Activated naive CD8-positive, alpha-beta T cell treated with anti-CD3 and anti-CD28 coated beads, Interleukin-2, amount 50 U/mL, for 24 hours (primary cell): ENCODE measurements at regions not wholly inside any gene's neighbourhood (a gene's known extent, or its start where the extent isn't known, plus 50 kb on each side); places are given as distances from the start of the nearest gene placed in this dataset.

Experiments used
- ATAC-seq: fragments of 150-1000 bp; cut with Tn5 transposase; one replicate; pipeline ENCODE4 v1.10.0; 2021
- DNase-seq: peaks from one replicate; pipeline ENCODE4 v3.0.0; 2021
- H3K27ac Mint-ChIP-seq: one replicate; pipeline ENCODE4 v1.8.0; 2021; ENCODE audit warnings: mild to moderate bottlenecking, mixed read lengths
- H3K27me3 Mint-ChIP-seq: one replicate; pipeline ENCODE4 v1.8.0; 2021; ENCODE audit warnings: mixed read lengths
- H3K36me3 Mint-ChIP-seq: one replicate; pipeline ENCODE4 v1.8.0; 2021; ENCODE audit warnings: low read depth, mixed read lengths
- H3K4me1 Mint-ChIP-seq: one replicate; pipeline ENCODE4 v1.8.0; 2021; ENCODE audit warnings: mixed read lengths
- H3K4me3 Mint-ChIP-seq: one replicate; pipeline ENCODE4 v1.8.0; 2021; ENCODE audit warnings: mild to moderate bottlenecking, moderate library complexity, mixed read lengths
- H3K9me3 Mint-ChIP-seq: one replicate; pipeline ENCODE4 v1.8.0; 2021; ENCODE audit warnings: mixed read lengths

GRCh38 chr10:80860719-80861118 lies 323.0 kb downstream of the SH2D4B start:
- DNase-seq (no peak), ATAC-seq (no peak)
- Mint-ChIP-seq H3K27me3 (peaks cover 1% of the 10 kb centered on the region), H3K4me1 (no peaks in the 10 kb centered on the region), H3K36me3 (no peaks in the 10 kb centered on the region), H3K4me3 (no peak overlapping the region), H3K27ac (no peak overlapping the region), H3K9me3 (no peaks in the 10 kb centered on the region)

GRCh38 chr10:80861882-80862281 lies 324.2 kb downstream of the SH2D4B start:
- no peak overlapping the region for H3K27ac Mint-ChIP-seq
- H3K4me3 Mint-ChIP-seq = no peak overlapping the region
- H3K9me3 Mint-ChIP-seq = no peaks in the 10 kb centered on the region
- ATAC-seq (no peak), DNase-seq (no peak)
- H3K4me1 Mint-ChIP-seq = no peaks in the 10 kb centered on the region
- H3K36me3 Mint-ChIP-seq = no peaks in the 10 kb centered on the region
- H3K27me3 Mint-ChIP-seq = peaks cover 7% of the 10 kb centered on the region

- H3K4me3 Mint-ChIP-seq = no peak overlapping the region
- peaks cover 9% of the 10 kb centered on the region for H3K27me3 Mint-ChIP-seq
- H3K27ac Mint-ChIP-seq = no peak overlapping the region
- H3K9me3 Mint-ChIP-seq = peaks cover 20% of the 10 kb centered on the region
- no peaks in the 10 kb centered on the region for H3K4me1 Mint-ChIP-seq
- ATAC-seq (no peak), DNase-seq (no peak)
- H3K36me3 Mint-ChIP-seq = no peaks in the 10 kb centered on the region
These were observed 332.6 kb downstream of the SH2D4B start for GRCh38 chr10:80870282-80870681.

GRCh38 chr10:80871083-80871482 lies 333.4 kb downstream of the SH2D4B start:
- no peak for ATAC-seq
- Mint-ChIP-seq H3K9me3 (peaks cover 20% of the 10 kb centered on the region), H3K4me1 (no peaks in the 10 kb centered on the region), H3K27ac (no peak overlapping the region), H3K4me3 (no peak overlapping the region), H3K27me3 (peaks cover 6% of the 10 kb centered on the region), H3K36me3 (no peaks in the 10 kb centered on the region)
- DNase-seq = no peak

GRCh38 chr10:80878330-80878729 lies 340.6 kb downstream of the SH2D4B start:
- no peaks in the 10 kb centered on the region for H3K36me3 Mint-ChIP-seq
- no peak overlapping the region for H3K27ac Mint-ChIP-seq
- no peak overlapping the region for H3K4me3 Mint-ChIP-seq
- DNase-seq (no peak), ATAC-seq (no peak)
- H3K4me1 Mint-ChIP-seq = no peaks in the 10 kb centered on the region
- H3K9me3 Mint-ChIP-seq = no peaks in the 10 kb centered on the region
- H3K27me3 Mint-ChIP-seq = peaks cover 11% of the 10 kb centered on the region

GRCh38 chr10:80890146-80890545 lies 352.4 kb downstream of the SH2D4B start:
- Mint-ChIP-seq H3K4me3 (no peak overlapping the region), H3K27ac (no peak overlapping the region), H3K27me3 (no peaks in the 10 kb centered on the region), H3K4me1 (no peaks in the 10 kb centered on the region), H3K9me3 (peaks cover 5% of the 10 kb centered on the region), H3K36me3 (no peaks in the 10 kb centered on the region)
- DNase-seq (no peak), ATAC-seq (no peak)

GRCh38 chr10:80893256-80893655 lies 355.6 kb downstream of the SH2D4B start:
- DNase-seq (no peak), ATAC-seq (no peak)
- H3K36me3 Mint-ChIP-seq = no peaks in the 10 kb centered on the region
- H3K4me3 Mint-ChIP-seq = no peak overlapping the region
- no peaks in the 10 kb centered on the region for H3K4me1 Mint-ChIP-seq
- no peaks in the 10 kb centered on the region for H3K9me3 Mint-ChIP-seq
- peaks cover 1% of the 10 kb centered on the region for H3K27me3 Mint-ChIP-seq
- H3K27ac Mint-ChIP-seq = no peak overlapping the region

- Mint-ChIP-seq H3K4me3 (no peak overlapping the region), H3K36me3 (no peaks in the 10 kb centered on the region), H3K27ac (no peak overlapping the region), H3K9me3 (no peaks in the 10 kb centered on the region), H3K27me3 (peaks cover 1% of the 10 kb centered on the region), H3K4me1 (no peaks in the 10 kb centered on the region)
- DNase-seq (no peak), ATAC-seq (no peak)
These were observed 356.6 kb downstream of the SH2D4B start for GRCh38 chr10:80894311-80894791.

- Mint-ChIP-seq H3K4me1 (no peaks in the 10 kb centered on the region), H3K36me3 (no peaks in the 10 kb centered on the region), H3K27ac (no peak overlapping the region), H3K9me3 (no peaks in the 10 kb centered on the region), H3K27me3 (peaks cover 1% of the 10 kb centered on the region), H3K4me3 (no peak overlapping the region)
- DNase-seq (no peak), ATAC-seq (no peak)
These were observed 357.2 kb downstream of the SH2D4B start for GRCh38 chr10:80894797-80895467.

- Mint-ChIP-seq H3K9me3 (no peaks in the 10 kb centered on the region), H3K27me3 (peaks cover 1% of the 10 kb centered on the region), H3K27ac (no peak overlapping the region)
These were observed 358.4 kb downstream of the SH2D4B start for GRCh38 chr10:80896076-80896475.

GRCh38 chr10:80896959-80897358 lies 359.3 kb downstream of the SH2D4B start:
- no peaks in the 10 kb centered on the region for H3K4me1 Mint-ChIP-seq
- DNase-seq (no peak), ATAC-seq (no peak)
- no peaks in the 10 kb centered on the region for H3K9me3 Mint-ChIP-seq
- H3K27ac Mint-ChIP-seq = no peak overlapping the region
- H3K36me3 Mint-ChIP-seq = no peaks in the 10 kb centered on the region
- H3K27me3 Mint-ChIP-seq = peaks cover 1% of the 10 kb centered on the region
- no peak overlapping the region for H3K4me3 Mint-ChIP-seq

More at GRCh38 chr10:80896076-80896475, 358.4 kb downstream of the SH2D4B start:
- DNase-seq (no peak), ATAC-seq (no peak)
- no peaks in the 10 kb centered on the region for H3K4me1 Mint-ChIP-seq
- H3K4me3 Mint-ChIP-seq = no peak overlapping the region
- H3K36me3 Mint-ChIP-seq = no peaks in the 10 kb centered on the region

- no peak for DNase-seq
- H3K9me3 Mint-ChIP-seq = no peaks in the 10 kb centered on the region
- no peaks in the 10 kb centered on the region for H3K4me1 Mint-ChIP-seq
- H3K27me3 Mint-ChIP-seq = peaks cover 1% of the 10 kb centered on the region
- no peak overlapping the region for H3K4me3 Mint-ChIP-seq
- H3K36me3 Mint-ChIP-seq = no peaks in the 10 kb centered on the region
- H3K27ac Mint-ChIP-seq = no peak overlapping the region
- no peak for ATAC-seq
These were observed 363.0 kb downstream of the SH2D4B start for GRCh38 chr10:80900661-80901060.

- Mint-ChIP-seq H3K4me3 (no peak overlapping the region), H3K36me3 (no peaks in the 10 kb centered on the region), H3K27me3 (no peaks in the 10 kb centered on the region), H3K9me3 (no peaks in the 10 kb centered on the region), H3K27ac (no peak overlapping the region), H3K4me1 (no peaks in the 10 kb centered on the region)
- no peak for ATAC-seq
- no peak for DNase-seq
These were observed 370.9 kb downstream of the SH2D4B start for GRCh38 chr10:80908611-80909010.

- H3K36me3 Mint-ChIP-seq = no peaks in the 10 kb centered on the region
- no peaks in the 10 kb centered on the region for H3K27me3 Mint-ChIP-seq
- no peak overlapping the region for H3K27ac Mint-ChIP-seq
- ATAC-seq (no peak), DNase-seq (no peak)
- no peaks in the 10 kb centered on the region for H3K9me3 Mint-ChIP-seq
- H3K4me3 Mint-ChIP-seq = no peak overlapping the region
- no peaks in the 10 kb centered on the region for H3K4me1 Mint-ChIP-seq
These were observed 371.6 kb downstream of the SH2D4B start for GRCh38 chr10:80909254-80909653.

GRCh38 chr10:80917636-80918035 lies 379.9 kb downstream of the SH2D4B start:
- ATAC-seq = no peak
- Mint-ChIP-seq H3K27ac (no peak overlapping the region), H3K36me3 (no peaks in the 10 kb centered on the region), H3K9me3 (no peaks in the 10 kb centered on the region), H3K4me3 (no peak overlapping the region), H3K27me3 (peaks cover 7% of the 10 kb centered on the region), H3K4me1 (no peaks in the 10 kb centered on the region)
- DNase-seq = no peak

- Mint-ChIP-seq H3K27me3 (peaks cover 7% of the 10 kb centered on the region), H3K9me3 (no peaks in the 10 kb centered on the region), H3K27ac (no peak overlapping the region), H3K4me3 (no peak overlapping the region), H3K36me3 (no peaks in the 10 kb centered on the region), H3K4me1 (no peaks in the 10 kb centered on the region)
- ATAC-seq (no peak), DNase-seq (no peak)
These were observed 383.3 kb downstream of the SH2D4B start for GRCh38 chr10:80921032-80921431.
